ENCODE measurements at regions not wholly inside any gene's neighbourhood (a gene's known extent, or its start where the extent isn't known, plus 50 kb on each side); places are given as distances from the start of the nearest gene placed in this dataset.

DNA sequence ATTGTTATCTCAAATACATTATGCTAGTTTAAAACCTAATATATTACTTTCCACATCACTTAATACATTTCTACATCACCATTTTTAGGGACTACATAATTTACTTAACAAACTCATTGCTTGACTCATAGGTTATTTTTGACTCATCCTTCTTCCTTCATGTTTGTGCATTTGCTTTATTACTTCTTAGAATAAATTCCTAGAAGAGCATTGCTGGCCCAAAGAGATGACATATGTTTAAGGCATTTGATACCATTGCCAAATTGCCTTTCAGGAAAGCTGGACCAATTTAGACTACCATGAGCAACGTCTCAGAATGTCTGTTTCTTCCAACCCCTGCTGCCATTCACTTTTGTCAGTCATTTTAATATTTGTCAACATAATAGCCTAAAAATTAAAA is 905.8 kb downstream of the IGSF11 start:
- no peak for TF ChIP-seq POLR2A (IDR thresholded peaks at IDR 0.05)
- TF ChIP-seq, protein P1, sequence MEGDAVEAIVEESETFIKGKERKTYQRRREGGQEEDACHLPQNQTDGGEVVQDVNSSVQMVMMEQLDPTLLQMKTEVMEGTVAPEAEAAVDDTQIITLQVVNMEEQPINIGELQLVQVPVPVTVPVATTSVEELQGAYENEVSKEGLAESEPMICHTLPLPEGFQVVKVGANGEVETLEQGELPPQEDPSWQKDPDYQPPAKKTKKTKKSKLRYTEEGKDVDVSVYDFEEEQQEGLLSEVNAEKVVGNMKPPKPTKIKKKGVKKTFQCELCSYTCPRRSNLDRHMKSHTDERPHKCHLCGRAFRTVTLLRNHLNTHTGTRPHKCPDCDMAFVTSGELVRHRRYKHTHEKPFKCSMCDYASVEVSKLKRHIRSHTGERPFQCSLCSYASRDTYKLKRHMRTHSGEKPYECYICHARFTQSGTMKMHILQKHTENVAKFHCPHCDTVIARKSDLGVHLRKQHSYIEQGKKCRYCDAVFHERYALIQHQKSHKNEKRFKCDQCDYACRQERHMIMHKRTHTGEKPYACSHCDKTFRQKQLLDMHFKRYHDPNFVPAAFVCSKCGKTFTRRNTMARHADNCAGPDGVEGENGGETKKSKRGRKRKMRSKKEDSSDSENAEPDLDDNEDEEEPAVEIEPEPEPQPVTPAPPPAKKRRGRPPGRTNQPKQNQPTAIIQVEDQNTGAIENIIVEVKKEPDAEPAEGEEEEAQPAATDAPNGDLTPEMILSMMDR (IDR thresholded peaks at IDR 0.05): no peak

All from thyroid gland (tissue), 4 donors.